ENCODE measurements at regions not wholly inside any gene's neighbourhood (a gene's known extent, or its start where the extent isn't known, plus 50 kb on each side); places are given as distances from the start of the nearest gene placed in this dataset.

DNA sequence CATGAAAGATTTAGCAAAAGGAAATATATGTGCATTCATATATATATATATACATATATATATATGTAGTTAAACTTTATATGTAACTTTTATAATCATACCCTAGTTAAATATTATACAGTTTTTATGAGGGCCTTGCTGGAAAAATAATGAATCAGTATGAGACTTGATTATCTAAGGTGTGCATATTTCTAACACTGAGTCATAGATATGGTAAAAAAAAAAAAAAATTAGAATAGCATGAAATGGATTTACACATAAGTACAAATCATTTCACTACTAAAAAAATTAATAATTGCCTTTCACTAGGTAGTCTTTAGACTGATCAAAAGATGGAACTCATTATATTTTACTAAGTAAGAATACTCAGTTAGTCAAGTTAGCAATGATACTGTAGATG, 51.3 kb upstream of the DST start:
- TF ChIP-seq CTCF (IDR thresholded peaks at IDR 0.05 in 2 of 3, conservative IDR thresholded peaks at IDR 0.05 in 1 of 3; ENCODE audit: borderline replicate concordance in 1 of 3, insufficient read depth in 1 of 3, low read depth in 2 of 3, low read length in 2 of 3): no peak
- TF ChIP-seq, protein P1, sequence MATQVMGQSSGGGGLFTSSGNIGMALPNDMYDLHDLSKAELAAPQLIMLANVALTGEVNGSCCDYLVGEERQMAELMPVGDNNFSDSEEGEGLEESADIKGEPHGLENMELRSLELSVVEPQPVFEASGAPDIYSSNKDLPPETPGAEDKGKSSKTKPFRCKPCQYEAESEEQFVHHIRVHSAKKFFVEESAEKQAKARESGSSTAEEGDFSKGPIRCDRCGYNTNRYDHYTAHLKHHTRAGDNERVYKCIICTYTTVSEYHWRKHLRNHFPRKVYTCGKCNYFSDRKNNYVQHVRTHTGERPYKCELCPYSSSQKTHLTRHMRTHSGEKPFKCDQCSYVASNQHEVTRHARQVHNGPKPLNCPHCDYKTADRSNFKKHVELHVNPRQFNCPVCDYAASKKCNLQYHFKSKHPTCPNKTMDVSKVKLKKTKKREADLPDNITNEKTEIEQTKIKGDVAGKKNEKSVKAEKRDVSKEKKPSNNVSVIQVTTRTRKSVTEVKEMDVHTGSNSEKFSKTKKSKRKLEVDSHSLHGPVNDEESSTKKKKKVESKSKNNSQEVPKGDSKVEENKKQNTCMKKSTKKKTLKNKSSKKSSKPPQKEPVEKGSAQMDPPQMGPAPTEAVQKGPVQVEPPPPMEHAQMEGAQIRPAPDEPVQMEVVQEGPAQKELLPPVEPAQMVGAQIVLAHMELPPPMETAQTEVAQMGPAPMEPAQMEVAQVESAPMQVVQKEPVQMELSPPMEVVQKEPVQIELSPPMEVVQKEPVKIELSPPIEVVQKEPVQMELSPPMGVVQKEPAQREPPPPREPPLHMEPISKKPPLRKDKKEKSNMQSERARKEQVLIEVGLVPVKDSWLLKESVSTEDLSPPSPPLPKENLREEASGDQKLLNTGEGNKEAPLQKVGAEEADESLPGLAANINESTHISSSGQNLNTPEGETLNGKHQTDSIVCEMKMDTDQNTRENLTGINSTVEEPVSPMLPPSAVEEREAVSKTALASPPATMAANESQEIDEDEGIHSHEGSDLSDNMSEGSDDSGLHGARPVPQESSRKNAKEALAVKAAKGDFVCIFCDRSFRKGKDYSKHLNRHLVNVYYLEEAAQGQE (IDR thresholded peaks at IDR 0.05; ENCODE audit: low read depth): no peak
- TF ChIP-seq RAD21 (IDR thresholded peaks at IDR 0.05; ENCODE audit: low read depth): no peak
- peak; percentile 53 for TF ChIP-seq FOSL1 (IDR thresholded peaks at IDR 0.05; ENCODE audit: low read depth)
- no peak for TF ChIP-seq YY1 (IDR thresholded peaks at IDR 0.05; ENCODE audit: extremely low read depth, insufficient replicate concordance, low read depth, low read length)
- TF ChIP-seq CEBPB (IDR thresholded peaks at IDR 0.05; ENCODE audit: low read depth): no peak
- TF ChIP-seq EGR1 (IDR thresholded peaks at IDR 0.05; ENCODE audit: low read depth): no peak
- no peak for TF ChIP-seq SRF (IDR thresholded peaks at IDR 0.05; ENCODE audit: low read depth)
- TF ChIP-seq POLR2A (IDR thresholded peaks at IDR 0.05; ENCODE audit: borderline replicate concordance, extremely low read depth, insufficient read depth, insufficient read length): no peak
- no peak for TF ChIP-seq EZH2phosphoT487 (IDR thresholded peaks at IDR 0.05; ENCODE audit: borderline replicate concordance)
